Vagina (tissue), 2 donors: ENCODE measurements at regions not wholly inside any gene's neighbourhood (a gene's known extent, or its start where the extent isn't known, plus 50 kb on each side); places are given as distances from the start of the nearest gene placed in this dataset.

Source experiments
- CTCF ChIP-seq, 3 experiments: fragments of 450-650 bp in 2 of 3; fragments of 200-600 bp in 1 of 3; sonication (generic) in 1 of 3; IDR thresholded peaks; one replicate each; pipeline ENCODE4 v1.5.1; 2017 to 2019; ENCODE audit warnings: antibody characterized with exemption in 3 of 3, mild to moderate bottlenecking in 2 of 3, moderate library complexity in 2 of 3
- POLR2AphosphoS5 ChIP-seq, 2 donors: sonication (generic); formaldehyde crosslinking; IDR thresholded peaks; one replicate each; pipeline ENCODE4 v1.9.0; 2017; ENCODE audit warnings: antibody characterized with exemption in 2 of 2, mild to moderate bottlenecking in 2 of 2, low read depth in 1 of 2; ENCODE audit not compliant: insufficient read depth in 1 of 2

- TF ChIP-seq CTCF (IDR thresholded peaks at IDR 0.05) (no peak), POLR2AphosphoS5 (IDR thresholded peaks at IDR 0.05; ENCODE audit: insufficient read depth in 1 of 2, low read depth in 1 of 2) (no peak)
These were observed 268.0 kb downstream of the TGFB2 start for GRCh38 chr1:218613105-218613504.
